Neural progenitor cell (in vitro differentiated cells): ENCODE measurements at regions not wholly inside any gene's neighbourhood (a gene's known extent, or its start where the extent isn't known, plus 50 kb on each side); places are given as distances from the start of the nearest gene placed in this dataset.
A peak's percentile ranks its signal among the peaks of the same experiment; 100 is the strongest.

ENCODE experiments used
- DNase-seq: peaks from one replicate; pipeline ENCODE4 v3.0.0-alpha.2; 2016; ENCODE audit warnings: low spot score
- H2AFZ ChIP-seq: fragments of 200-600 bp; sonication (generic); replicated peaks from 2 replicates; pipeline ENCODE4 v1.6.1; 2016; ENCODE audit warnings: antibody characterized with exemption
- H3F3A ChIP-seq: fragments of 200-600 bp; sonication (generic); 2 replicates; pipeline ENCODE4 v1.6.1; 2016; ENCODE audit warnings: antibody characterized with exemption, low read depth
- H3K27ac ChIP-seq: fragments of 200-600 bp; sonication (generic); 2 replicates; pipeline ENCODE4 v1.5.1; 2016; ENCODE audit warnings: mild to moderate bottlenecking
- H3K27me3 ChIP-seq: fragments of 200-600 bp; sonication (generic); 2 replicates; pipeline ENCODE4 v1.6.1; 2016; ENCODE audit warnings: mild to moderate bottlenecking, moderate library complexity
- H3K36me3 ChIP-seq: fragments of 200-600 bp; sonication (generic); 2 replicates; pipeline ENCODE4 v1.5.1; 2016
- H3K4me1 ChIP-seq: fragments of 200-600 bp; sonication (generic); 2 replicates; pipeline ENCODE4 v1.6.1; 2016; ENCODE audit warnings: mixed run types
- H3K4me2 ChIP-seq: fragments of 200-600 bp; sonication (generic); 2 replicates; pipeline ENCODE4 v1.6.1; 2016
- H3K4me3 ChIP-seq: fragments of 200-600 bp; sonication (generic); 2 replicates; pipeline ENCODE4 v1.5.1; 2016
- H3K79me2 ChIP-seq: fragments of 200-600 bp; sonication (generic); 2 replicates; pipeline ENCODE4 v1.6.1; 2016; ENCODE audit warnings: low read depth
- H3K9ac ChIP-seq: fragments of 200-600 bp; sonication (generic); 2 replicates; pipeline ENCODE4 v1.6.1; 2016
- H3K9me3 ChIP-seq: fragments of 200-600 bp; sonication (generic); 2 replicates; pipeline ENCODE4 v1.5.1; 2016; ENCODE audit warnings: low read depth
- H4K20me1 ChIP-seq: fragments of 200-600 bp; sonication (generic); 2 replicates; pipeline ENCODE4 v1.6.1; 2016; ENCODE audit warnings: low read depth
- H3K27ac Mint-ChIP-seq: 3 replicates; pipeline ENCODE4 v1.8.0; 2021; ENCODE audit warnings: mixed read lengths
- H3K27me3 Mint-ChIP-seq: 2 replicates; pipeline ENCODE4 v1.8.0; 2022; ENCODE audit warnings: low read depth, mild to moderate bottlenecking, inconsistent platforms, moderate library complexity, mixed read lengths; ENCODE audit not compliant: insufficient read depth
- H3K36me3 Mint-ChIP-seq: 3 replicates; pipeline ENCODE4 v1.8.0; 2021; ENCODE audit warnings: mixed read lengths
- H3K4me1 Mint-ChIP-seq: 3 replicates; pipeline ENCODE4 v1.8.0; 2021; ENCODE audit warnings: mixed read lengths
- H3K4me3 Mint-ChIP-seq: 3 replicates; pipeline ENCODE4 v1.8.0; 2021; ENCODE audit warnings: mild to moderate bottlenecking, moderate library complexity, mixed read lengths
- H3K9me3 Mint-ChIP-seq: 3 replicates; pipeline ENCODE4 v1.8.0; 2020; ENCODE audit warnings: mixed read lengths
- EZH2 ChIP-seq: fragments of 200-600 bp; sonication (generic); IDR thresholded peaks from 2 replicates; pipeline ENCODE4 v1.6.1; 2017; ENCODE audit warnings: antibody characterized with exemption, mild to moderate bottlenecking, moderate library complexity
- EZH2phosphoT487 ChIP-seq: fragments of 200-600 bp; sonication (generic); IDR thresholded peaks from 2 replicates; pipeline ENCODE4 v1.6.1; 2017; ENCODE audit warnings: antibody characterized with exemption
- TF ChIP-seq, protein P1 (sequence below): fragments of 200-600 bp; sonication (generic); IDR thresholded peaks from 2 replicates; pipeline ENCODE4 v1.5.1; 2017; ENCODE audit warnings: antibody characterized with exemption, mild to moderate bottlenecking

DNA sequence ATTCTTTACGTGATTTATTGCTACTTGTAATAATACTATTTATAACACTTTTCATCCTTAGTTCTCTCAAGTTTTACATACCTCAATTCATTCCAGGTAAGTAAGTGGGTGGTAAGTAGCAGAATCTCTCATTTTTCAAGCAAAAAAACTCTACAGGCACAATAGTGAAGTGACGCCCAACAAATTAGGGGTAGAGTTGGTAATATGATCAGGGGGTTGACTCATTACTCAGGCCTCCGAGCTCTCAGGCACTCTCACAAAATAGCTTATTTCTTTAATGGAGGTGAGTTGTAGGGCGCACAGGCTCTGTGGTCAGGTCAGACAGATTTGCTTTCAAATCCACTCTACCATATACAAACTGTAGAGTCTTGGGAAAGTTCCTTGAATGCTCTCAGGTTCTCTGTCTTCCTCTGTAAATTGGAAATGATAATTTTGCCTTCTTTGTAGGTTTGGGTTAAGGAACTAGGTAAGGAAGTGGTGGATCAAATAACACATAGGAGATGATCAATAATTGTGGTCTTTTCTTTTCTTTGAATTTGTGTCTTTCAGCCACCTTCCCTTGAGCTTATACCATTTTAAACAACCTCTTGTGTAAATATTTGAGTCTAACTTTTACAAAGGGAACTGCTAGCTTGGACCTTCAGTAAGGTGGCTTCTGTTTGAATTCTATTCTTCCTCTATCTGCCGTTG, 134.9 kb upstream of the LEF1 start:
- Histone ChIP-seq H4K20me1 (no peaks in the 10 kb centered on the region), H3K4me3 (no peak overlapping the region), H3K27me3 (no peaks in the 10 kb centered on the region), H2AFZ (no peak overlapping the region), H3K4me2 (no peak overlapping the region), H3K79me2 (no peaks in the 10 kb centered on the region), H3K4me1 (peaks cover 8% of the 10 kb centered on the region), H3K9ac (no peak overlapping the region), H3K36me3 (no peaks in the 10 kb centered on the region), H3K9me3 (no peaks in the 10 kb centered on the region), H3F3A (no peaks in the 10 kb centered on the region), H3K27ac (no peak overlapping the region)
- no peak for DNase-seq
- peaks cover 2% of the 10 kb centered on the region for H3K4me1 Mint-ChIP-seq
- peaks cover 6% of the 10 kb centered on the region for H3K9me3 Mint-ChIP-seq
- H3K27me3 Mint-ChIP-seq: peaks cover 3% of the 10 kb centered on the region
- no peaks in the 10 kb centered on the region for H3K36me3 Mint-ChIP-seq
- H3K27ac Mint-ChIP-seq: no peak overlapping the region
- TF ChIP-seq EZH2phosphoT487 (no peak), EZH2 (no peak)
- TF ChIP-seq, protein P1, sequence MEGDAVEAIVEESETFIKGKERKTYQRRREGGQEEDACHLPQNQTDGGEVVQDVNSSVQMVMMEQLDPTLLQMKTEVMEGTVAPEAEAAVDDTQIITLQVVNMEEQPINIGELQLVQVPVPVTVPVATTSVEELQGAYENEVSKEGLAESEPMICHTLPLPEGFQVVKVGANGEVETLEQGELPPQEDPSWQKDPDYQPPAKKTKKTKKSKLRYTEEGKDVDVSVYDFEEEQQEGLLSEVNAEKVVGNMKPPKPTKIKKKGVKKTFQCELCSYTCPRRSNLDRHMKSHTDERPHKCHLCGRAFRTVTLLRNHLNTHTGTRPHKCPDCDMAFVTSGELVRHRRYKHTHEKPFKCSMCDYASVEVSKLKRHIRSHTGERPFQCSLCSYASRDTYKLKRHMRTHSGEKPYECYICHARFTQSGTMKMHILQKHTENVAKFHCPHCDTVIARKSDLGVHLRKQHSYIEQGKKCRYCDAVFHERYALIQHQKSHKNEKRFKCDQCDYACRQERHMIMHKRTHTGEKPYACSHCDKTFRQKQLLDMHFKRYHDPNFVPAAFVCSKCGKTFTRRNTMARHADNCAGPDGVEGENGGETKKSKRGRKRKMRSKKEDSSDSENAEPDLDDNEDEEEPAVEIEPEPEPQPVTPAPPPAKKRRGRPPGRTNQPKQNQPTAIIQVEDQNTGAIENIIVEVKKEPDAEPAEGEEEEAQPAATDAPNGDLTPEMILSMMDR: no peak
- H3K4me3 Mint-ChIP-seq: no peak overlapping the region

DNA sequence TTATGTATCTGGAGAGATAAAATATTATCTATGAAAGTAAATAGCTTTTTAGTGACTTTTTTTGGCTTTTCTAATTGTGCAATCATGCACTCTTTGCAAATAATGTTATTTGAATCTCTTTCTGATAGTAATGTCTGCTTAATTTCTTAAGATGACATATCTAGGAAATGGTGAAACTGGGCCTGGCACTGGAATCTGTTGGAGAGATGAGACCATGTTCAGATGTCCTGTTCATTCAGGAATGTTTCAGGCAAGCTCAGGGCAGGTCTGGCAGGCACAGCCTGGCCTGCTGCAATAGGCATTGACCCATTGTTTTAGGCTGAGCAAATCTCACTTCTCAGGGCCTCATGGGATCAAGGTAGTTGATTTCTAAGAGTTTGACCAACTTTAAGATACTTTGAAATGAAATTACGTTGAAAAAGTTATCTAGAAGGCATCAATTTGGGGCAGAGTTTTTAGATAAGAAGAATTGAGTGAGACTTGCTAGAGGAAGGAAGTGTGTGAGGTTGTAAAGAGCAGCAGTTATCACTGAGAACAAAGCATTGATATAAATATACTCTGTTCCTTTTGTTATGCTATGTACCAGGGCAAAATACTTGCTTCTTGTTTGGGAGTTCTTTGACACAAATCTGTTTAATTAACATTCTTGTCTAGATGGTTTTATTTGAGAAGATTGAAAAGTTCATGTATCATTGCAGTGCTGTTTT, 133.0 kb upstream of the LEF1 start:
- Mint-ChIP-seq H3K27ac (no peak overlapping the region), H3K27me3 (no peaks in the 10 kb centered on the region), H3K9me3 (peaks cover 6% of the 10 kb centered on the region), H3K4me3 (no peak overlapping the region), H3K4me1 (peaks cover 2% of the 10 kb centered on the region), H3K36me3 (no peaks in the 10 kb centered on the region)
- no peak overlapping the region for H3K4me2 ChIP-seq
- no peaks in the 10 kb centered on the region for H3K79me2 ChIP-seq
- H3K4me1 ChIP-seq: peaks cover 13% of the 10 kb centered on the region
- no peak overlapping the region for H3K27ac ChIP-seq
- no peak overlapping the region for H3K9ac ChIP-seq
- TF ChIP-seq EZH2phosphoT487: no peak
- no peaks in the 10 kb centered on the region for H3K36me3 ChIP-seq
- DNase-seq: no peak
- H3K9me3 ChIP-seq: no peaks in the 10 kb centered on the region
- H3K27me3 ChIP-seq: no peaks in the 10 kb centered on the region
- no peak overlapping the region for H3K4me3 ChIP-seq
- no peaks in the 10 kb centered on the region for H3F3A ChIP-seq
- H2AFZ ChIP-seq: peak overlapping the region; percentile 74
- H4K20me1 ChIP-seq: no peaks in the 10 kb centered on the region

DNA sequence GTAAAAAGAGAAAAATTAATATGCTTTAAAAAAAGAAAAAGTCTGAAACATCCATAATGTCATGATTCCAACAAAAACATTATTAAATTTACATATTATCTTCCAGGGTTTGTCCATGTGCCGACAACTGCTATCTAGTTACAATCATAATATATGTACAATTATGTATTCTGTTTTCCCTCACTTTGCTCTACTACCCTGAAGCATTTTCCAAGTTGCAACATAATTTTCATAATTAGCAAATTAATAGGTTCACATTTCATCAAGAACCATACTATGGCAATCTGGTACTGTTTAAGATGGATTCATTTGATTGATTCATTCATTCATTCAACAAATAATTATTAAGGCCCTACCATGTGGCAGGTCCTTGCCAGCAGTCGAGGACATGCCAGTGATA, 128.9 kb upstream of the LEF1 start:
- H3K27me3 Mint-ChIP-seq: no peaks in the 10 kb centered on the region
- no peak for DNase-seq
- no peaks in the 10 kb centered on the region for H4K20me1 ChIP-seq
- no peaks in the 10 kb centered on the region for H3K36me3 ChIP-seq
- no peak overlapping the region for H3K27ac ChIP-seq
- H3F3A ChIP-seq: no peaks in the 10 kb centered on the region
- peaks cover 6% of the 10 kb centered on the region for H3K9me3 Mint-ChIP-seq
- no peaks in the 10 kb centered on the region for H3K27me3 ChIP-seq
- no peak overlapping the region for H2AFZ ChIP-seq
- TF ChIP-seq, protein P1: no peak
- TF ChIP-seq EZH2 (no peak), EZH2phosphoT487 (no peak)
- no peak overlapping the region for H3K4me3 ChIP-seq
- H3K4me3 Mint-ChIP-seq: no peak overlapping the region
- H3K4me1 ChIP-seq: peaks cover 6% of the 10 kb centered on the region
- no peak overlapping the region for H3K27ac Mint-ChIP-seq
- H3K36me3 Mint-ChIP-seq: no peaks in the 10 kb centered on the region
- H3K9ac ChIP-seq: no peak overlapping the region
- no peak overlapping the region for H3K4me2 ChIP-seq
- H3K9me3 ChIP-seq: no peaks in the 10 kb centered on the region
- H3K79me2 ChIP-seq: no peaks in the 10 kb centered on the region
- H3K4me1 Mint-ChIP-seq: peaks cover 5% of the 10 kb centered on the region

DNA sequence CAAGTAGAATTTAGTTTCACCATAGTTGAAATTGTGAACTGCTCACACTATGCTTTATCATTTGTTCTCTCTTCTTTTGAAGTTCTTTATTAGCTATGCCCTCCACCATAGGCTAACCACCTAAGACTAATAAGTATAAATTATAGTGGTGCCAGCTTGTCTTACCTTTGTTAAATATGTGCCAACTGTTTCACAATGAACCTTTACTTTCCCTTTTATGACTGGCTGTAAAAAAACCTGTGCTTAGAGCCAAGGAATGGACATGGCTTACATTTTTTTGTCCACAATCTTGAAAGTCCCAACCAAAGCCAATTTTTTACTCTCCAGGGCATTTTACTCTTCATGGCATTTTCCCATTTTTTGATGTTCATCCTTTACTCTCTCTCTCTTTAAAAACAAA, 123.5 kb upstream of the LEF1 start:
- Mint-ChIP-seq H3K4me3 (no peak overlapping the region), H3K36me3 (no peaks in the 10 kb centered on the region), H3K27ac (no peak overlapping the region), H3K9me3 (peaks cover 4% of the 10 kb centered on the region), H3K27me3 (peaks cover 3% of the 10 kb centered on the region), H3K4me1 (peaks cover 5% of the 10 kb centered on the region)
- Histone ChIP-seq H3K4me1 (peaks cover 6% of the 10 kb centered on the region), H2AFZ (no peak overlapping the region), H3K4me2 (no peak overlapping the region), H3K9me3 (no peaks in the 10 kb centered on the region), H3K36me3 (no peaks in the 10 kb centered on the region), H3K79me2 (no peaks in the 10 kb centered on the region), H3K27me3 (no peaks in the 10 kb centered on the region), H3K9ac (no peak overlapping the region), H4K20me1 (no peaks in the 10 kb centered on the region), H3F3A (no peaks in the 10 kb centered on the region), H3K4me3 (no peak overlapping the region), H3K27ac (no peak overlapping the region)
- TF ChIP-seq, protein P1: no peak
- TF ChIP-seq EZH2phosphoT487 (no peak), EZH2 (no peak)
- DNase-seq: no peak
